HG03520 (cell line): ENCODE measurements at regions not wholly inside any gene's neighbourhood (a gene's known extent, or its start where the extent isn't known, plus 50 kb on each side); places are given as distances from the start of the nearest gene placed in this dataset.

ENCODE experiments used
- ATAC-seq: cut with Tn5 transposase; IDR thresholded peaks from one replicate; pipeline ENCODE4 v1.9.1; 2021; ENCODE audit warnings: mild to moderate bottlenecking, moderate library complexity; ENCODE audit not compliant: unreplicated experiment

- no peak for ATAC-seq
Observed at GRCh38 chr4:112845386-112845785, 204.1 kb upstream of the ANK2 start.

GRCh38 chr4:112847045-112847444 lies 202.4 kb upstream of the ANK2 start:
- no peak for ATAC-seq

DNA sequence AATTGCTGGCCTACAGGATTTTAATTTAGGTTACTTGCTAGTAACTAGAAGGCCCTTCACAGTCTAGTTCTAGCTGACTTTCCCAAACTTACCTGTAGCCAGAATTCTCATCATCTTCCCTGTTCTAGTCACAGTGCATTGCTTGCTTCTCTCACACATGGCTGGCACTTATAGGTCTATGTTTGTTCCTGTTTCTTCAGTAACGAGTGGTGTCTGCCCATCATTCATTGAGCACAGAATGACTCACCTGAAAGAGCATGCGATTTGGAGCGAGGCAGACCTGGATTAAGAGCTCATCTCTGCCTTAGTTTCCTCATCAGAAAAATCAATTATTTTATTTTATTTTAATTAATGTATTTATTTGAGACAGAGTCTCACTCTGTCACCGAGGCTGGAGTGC lies 201.7 kb upstream of the ANK2 start:
- no peak for ATAC-seq

GRCh38 chr4:112848911-112849310 lies 200.5 kb upstream of the ANK2 start:
- ATAC-seq, result no peak

- ATAC-seq, result no peak
Observed at GRCh38 chr4:112852601-112853000, 196.9 kb upstream of the ANK2 start.

DNA sequence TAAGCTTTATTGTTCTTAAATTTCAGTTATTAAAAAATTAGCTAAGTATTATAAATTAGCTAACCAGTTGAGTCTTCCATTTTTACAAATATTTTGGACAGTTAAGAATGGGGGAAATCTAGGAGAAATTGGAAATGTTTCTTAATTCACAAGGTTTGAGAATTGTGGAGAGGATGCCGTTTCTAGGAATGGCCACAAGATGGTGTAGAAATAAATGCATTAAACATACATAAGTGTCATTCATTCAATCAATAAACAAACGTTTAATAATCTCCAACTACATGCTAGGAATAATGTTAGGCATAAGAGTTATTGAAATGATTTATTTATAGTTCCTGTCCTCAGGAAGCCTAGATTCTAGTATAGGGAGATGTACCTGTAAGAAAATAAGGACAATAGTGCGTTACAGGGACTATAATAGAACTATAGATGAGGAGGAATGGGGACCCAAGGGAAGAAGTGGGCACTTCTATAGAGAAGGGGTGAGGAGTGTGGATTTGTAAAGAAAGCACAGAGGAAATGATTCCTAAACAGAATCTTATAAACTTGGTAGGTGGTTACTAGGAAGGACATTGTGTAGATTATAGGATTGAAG lies 195.7 kb upstream of the ANK2 start:
- ATAC-seq, result no peak

- no peak for ATAC-seq
Observed at GRCh38 chr4:112854420-112854819, 195.0 kb upstream of the ANK2 start.

DNA sequence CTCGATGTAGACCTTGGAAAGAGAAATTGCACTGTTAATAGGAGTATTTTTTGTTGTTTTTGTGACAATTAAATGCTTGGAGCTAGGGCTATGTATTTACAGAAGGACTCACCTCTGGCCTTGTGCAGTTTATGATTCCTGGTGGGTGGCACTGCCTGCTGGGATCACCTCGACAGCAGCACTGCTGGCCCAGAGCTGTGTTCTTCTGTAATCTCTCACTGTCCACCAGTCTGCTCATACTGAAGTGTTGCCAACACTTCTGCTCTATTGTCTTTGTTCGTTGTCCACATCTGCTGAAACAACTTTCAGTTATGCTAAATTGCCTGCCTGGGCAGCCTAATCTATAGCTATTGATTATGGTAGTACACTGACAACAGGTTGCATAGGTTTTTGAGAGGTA lies 194.4 kb upstream of the ANK2 start:
- ATAC-seq, result no peak

GRCh38 chr4:112857461-112857860 lies 192.0 kb upstream of the ANK2 start:
- ATAC-seq, result no peak

GRCh38 chr4:112858751-112859150 lies 190.7 kb upstream of the ANK2 start:
- no peak for ATAC-seq

DNA sequence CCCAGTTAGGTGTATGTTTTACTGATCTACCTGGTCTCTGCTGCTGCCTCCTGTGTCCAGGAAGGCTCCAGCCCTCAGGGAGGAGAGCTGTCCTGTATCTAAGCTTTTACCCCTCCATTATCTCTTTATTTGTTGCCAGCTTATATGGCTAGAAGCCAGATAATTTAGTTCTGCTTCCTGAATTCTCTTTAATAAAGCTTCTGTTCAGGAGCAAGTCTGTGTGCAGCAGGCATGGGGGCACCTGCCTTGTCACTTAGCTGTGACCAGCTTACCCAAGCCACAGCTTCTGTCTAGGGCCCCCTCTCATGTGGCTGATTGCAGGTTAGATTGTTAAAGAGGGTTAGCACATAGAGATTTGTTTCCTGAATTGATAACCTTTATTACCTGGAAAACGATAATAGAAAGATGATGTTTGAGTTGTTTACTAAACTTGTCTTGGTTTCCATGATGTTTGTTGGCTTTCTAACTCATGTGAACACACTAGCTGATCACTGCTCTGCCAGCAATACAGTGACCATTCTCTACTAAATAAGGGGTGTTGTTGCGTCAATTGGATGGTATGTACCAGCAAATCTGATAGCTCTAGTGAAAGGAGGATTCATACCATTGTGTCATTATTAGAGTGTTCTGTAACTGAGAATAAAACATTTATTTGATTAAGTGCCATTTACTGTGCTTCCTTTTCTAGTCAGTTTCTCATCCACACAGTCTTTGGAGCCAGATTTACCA lies 189.8 kb upstream of the ANK2 start:
- no peak for ATAC-seq

- ATAC-seq, result no peak
Observed at GRCh38 chr4:112860830-112861690, 188.4 kb upstream of the ANK2 start.

GRCh38 chr4:112861691-112862674 lies 187.5 kb upstream of the ANK2 start:
- ATAC-seq, result no peak

GRCh38 chr4:112865443-112865842 lies 184.0 kb upstream of the ANK2 start:
- no peak for ATAC-seq

DNA sequence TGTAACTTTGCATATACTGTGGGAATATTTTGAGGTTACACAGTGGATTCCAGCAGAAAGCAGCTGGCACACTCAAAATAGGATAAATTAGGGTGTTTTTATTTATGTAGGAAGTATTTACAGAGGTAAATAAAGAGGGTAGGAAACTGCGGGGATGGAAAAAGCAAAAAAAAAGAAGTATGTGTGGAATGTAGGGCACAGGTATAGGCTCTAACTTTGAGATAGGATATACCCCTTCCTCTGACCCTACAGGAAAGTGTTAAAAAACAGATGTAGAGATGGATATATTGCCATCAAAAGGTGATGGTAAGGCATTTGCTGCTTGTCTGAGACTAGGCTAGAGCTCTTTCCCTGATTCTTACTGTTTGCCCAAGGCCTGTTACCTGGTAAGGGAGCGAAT lies 173.1 kb upstream of the ANK2 start:
- ATAC-seq, result no peak

GRCh38 chr4:112881842-112882241 lies 167.6 kb upstream of the ANK2 start:
- ATAC-seq, result no peak

- no peak for ATAC-seq
Observed at GRCh38 chr4:112882286-112882685, 167.2 kb upstream of the ANK2 start.

DNA sequence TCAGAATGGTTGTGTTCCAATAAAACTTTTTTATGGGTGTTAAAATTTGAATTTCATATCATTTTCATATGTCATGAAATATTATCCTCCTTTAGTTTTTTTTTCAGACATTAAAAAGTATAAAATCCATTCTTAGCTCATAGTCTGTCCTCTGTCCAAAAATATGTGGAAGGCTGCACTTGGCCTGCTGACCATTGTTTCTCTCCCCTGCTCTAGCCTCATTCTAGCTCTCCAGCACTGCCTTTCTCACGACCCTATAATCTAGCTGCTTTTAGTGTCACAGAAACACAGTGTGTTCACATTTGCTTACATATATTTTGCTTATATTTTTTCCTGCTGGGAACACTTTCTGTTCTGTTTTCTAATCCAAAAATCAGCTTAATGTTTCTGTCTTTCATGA lies 165.0 kb upstream of the ANK2 start:
- no peak for ATAC-seq

DNA sequence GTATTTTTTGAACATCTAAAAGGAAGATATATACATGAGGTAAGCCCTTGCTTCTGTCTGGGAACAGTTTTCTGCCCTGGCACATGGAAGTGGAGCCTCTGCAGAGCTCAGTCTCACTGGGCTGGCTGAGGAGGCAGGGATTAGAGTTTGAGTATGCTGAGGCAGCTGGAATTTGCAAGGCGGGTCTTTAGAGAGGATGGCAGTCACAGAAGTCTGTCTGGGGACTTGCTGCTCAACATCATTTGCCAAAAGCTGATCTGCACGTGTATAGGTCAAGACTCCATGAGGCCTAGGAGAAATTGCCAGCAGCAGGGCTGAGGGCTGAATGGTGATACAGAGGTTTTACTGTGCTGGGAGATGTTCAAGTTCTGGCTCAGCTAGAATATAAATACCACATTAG lies 163.6 kb upstream of the ANK2 start:
- no peak for ATAC-seq

DNA sequence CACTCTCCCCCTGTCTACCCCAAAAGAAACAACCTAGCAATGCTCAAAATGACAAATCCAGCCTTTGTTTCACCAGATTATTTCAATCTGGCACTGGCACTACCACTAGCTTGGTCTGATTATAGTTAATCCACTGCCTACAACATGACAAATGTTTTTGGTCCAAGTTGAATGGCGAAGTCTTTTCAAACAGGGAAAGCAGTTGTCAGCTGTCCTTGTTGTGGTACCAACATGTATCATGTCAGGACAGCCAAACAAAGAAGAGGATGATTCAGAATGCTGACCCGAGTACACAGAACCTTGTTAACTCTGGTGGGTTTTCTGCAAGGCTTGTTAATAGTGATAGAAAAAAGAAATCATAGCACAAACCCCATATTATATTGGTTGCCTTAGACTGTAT lies 160.8 kb upstream of the ANK2 start:
- no peak for ATAC-seq

- no peak for ATAC-seq
Observed at GRCh38 chr4:112889199-112889598, 160.3 kb upstream of the ANK2 start.
